Epithelial cell of proximal tubule (primary cell): ENCODE measurements at regions not wholly inside any gene's neighbourhood (a gene's known extent, or its start where the extent isn't known, plus 50 kb on each side); places are given as distances from the start of the nearest gene placed in this dataset.

Experiments used
- DNase-seq: peaks from one replicate; pipeline ENCODE4 v3.0.0-alpha.2; 2011; ENCODE audit warnings: low read depth
- H3K4me3 ChIP-seq: 2 replicates; pipeline ENCODE4 v1.5.1; 2011; ENCODE audit warnings: low read depth, mild to moderate bottlenecking, low read length
- CTCF ChIP-seq: conservative IDR thresholded peaks from 2 replicates; pipeline ENCODE4 v1.5.1; 2012; ENCODE audit warnings: low read depth, mild to moderate bottlenecking, low read length

GRCh38 chr14:44142006-44142405, 365.1 kb downstream of the FSCB start:
- no peak for DNase-seq
- no peak overlapping the region for H3K4me3 ChIP-seq
- no peak for TF ChIP-seq CTCF

- no peak overlapping the region for H3K4me3 ChIP-seq
- TF ChIP-seq CTCF, result no peak
- no peak for DNase-seq
These were observed 371.1 kb downstream of the FSCB start for GRCh38 chr14:44135972-44136371.

- TF ChIP-seq CTCF, result no peak
- DNase-seq, result no peak
- H3K4me3 ChIP-seq, result no peak overlapping the region
These were observed 375.2 kb downstream of the FSCB start for GRCh38 chr14:44131861-44132260.

- no peak for TF ChIP-seq CTCF
- no peak overlapping the region for H3K4me3 ChIP-seq
- DNase-seq, result no peak
These were observed 393.0 kb downstream of the FSCB start for GRCh38 chr14:44113769-44114730.

- DNase-seq, result no peak
- H3K4me3 ChIP-seq, result no peak overlapping the region
- TF ChIP-seq CTCF, result no peak
These were observed 394.2 kb downstream of the FSCB start for GRCh38 chr14:44112774-44113460.

GRCh38 chr14:44109036-44109435, 398.0 kb downstream of the FSCB start:
- DNase-seq, result no peak
- no peak for TF ChIP-seq CTCF
- H3K4me3 ChIP-seq, result no peak overlapping the region
